Body of pancreas (tissue), 4 donors: ENCODE measurements at regions not wholly inside any gene's neighbourhood (a gene's known extent, or its start where the extent isn't known, plus 50 kb on each side); places are given as distances from the start of the nearest gene placed in this dataset.

ENCODE experiments used
- POLR2A ChIP-seq, 3 donors: fragments of 450-650 bp; IDR thresholded peaks; one replicate each; pipeline ENCODE4 v1.6.1; 2016; ENCODE audit warnings: antibody characterized with exemption in 3 of 3, mild to moderate bottlenecking in 2 of 3
- TF ChIP-seq, protein P1 (sequence below), 7 experiments: fragments of 450-650 bp in 4 of 7; fragments of 200-600 bp in 3 of 7; sonication (generic) in 3 of 7; IDR thresholded peaks; one replicate each; pipeline ENCODE4 v1.5.1; 2016 to 2019; ENCODE audit warnings: antibody characterized with exemption in 7 of 7

DNA sequence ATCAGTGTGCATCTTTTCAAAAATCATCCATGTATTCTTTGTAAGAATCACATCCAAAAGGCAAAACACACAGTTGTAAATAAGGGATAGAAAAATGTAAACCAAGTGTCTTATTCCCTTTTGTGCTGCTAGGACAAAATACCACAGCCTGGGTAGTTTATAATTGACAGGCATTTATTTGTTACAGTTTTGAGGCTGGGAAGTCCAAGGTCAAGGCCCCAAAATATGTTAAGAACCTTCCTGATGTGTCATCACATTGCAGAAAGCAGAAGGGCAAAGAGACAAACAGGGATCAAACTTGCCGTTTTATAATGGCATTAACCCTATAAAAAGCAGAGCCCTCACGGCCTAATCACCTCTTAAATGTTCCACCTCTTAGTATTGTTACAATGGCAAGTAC is 364.8 kb downstream of the MED10 start:
- TF ChIP-seq, protein P1, sequence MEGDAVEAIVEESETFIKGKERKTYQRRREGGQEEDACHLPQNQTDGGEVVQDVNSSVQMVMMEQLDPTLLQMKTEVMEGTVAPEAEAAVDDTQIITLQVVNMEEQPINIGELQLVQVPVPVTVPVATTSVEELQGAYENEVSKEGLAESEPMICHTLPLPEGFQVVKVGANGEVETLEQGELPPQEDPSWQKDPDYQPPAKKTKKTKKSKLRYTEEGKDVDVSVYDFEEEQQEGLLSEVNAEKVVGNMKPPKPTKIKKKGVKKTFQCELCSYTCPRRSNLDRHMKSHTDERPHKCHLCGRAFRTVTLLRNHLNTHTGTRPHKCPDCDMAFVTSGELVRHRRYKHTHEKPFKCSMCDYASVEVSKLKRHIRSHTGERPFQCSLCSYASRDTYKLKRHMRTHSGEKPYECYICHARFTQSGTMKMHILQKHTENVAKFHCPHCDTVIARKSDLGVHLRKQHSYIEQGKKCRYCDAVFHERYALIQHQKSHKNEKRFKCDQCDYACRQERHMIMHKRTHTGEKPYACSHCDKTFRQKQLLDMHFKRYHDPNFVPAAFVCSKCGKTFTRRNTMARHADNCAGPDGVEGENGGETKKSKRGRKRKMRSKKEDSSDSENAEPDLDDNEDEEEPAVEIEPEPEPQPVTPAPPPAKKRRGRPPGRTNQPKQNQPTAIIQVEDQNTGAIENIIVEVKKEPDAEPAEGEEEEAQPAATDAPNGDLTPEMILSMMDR (IDR thresholded peaks at IDR 0.05), result no peak
- TF ChIP-seq POLR2A (IDR thresholded peaks at IDR 0.05), result no peak
